ENCODE measurements at regions not wholly inside any gene's neighbourhood (a gene's known extent, or its start where the extent isn't known, plus 50 kb on each side); places are given as distances from the start of the nearest gene placed in this dataset.
"Not testable (repeated sequence)": the region's sequence is repeated elsewhere in the genome, so short reads cannot be mapped to it uniquely, and the experiment has no call there.

DNA sequence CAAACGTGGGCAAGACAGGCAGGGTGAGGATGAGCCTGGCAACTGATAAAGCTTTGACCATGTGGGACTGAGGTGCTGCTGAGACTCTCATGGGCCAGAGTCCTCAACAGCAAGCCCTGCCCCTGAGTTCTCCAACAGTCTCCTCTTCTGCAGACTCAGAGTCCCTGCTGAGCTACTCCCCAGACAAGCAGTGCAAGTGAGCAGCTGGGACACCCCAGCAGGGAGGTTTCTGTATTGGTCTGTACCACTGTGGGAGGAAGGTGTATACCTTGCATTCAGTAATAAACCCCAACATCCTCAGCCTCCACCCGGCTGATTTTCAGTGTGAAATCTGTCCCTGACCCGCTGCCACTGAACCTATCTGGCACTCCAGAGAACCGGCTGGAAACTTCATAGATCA, 542.5 kb downstream of the RPIA start:
- H3K27me3 ChIP-seq (ENCODE audit: control insufficient read depth, insufficient read depth, low read length); H3K9ac ChIP-seq (ENCODE audit: low read depth, low read length); H3K27ac ChIP-seq (ENCODE audit: low read depth, low read length); H3K4me3 ChIP-seq (ENCODE audit: low read depth, low read length); H3K9me3 ChIP-seq (ENCODE audit: control insufficient read depth, insufficient read depth, low read length); H3K36me3 ChIP-seq (ENCODE audit: control insufficient read depth, insufficient read depth, low read length); H3K4me1 ChIP-seq (ENCODE audit: control insufficient read depth, insufficient read depth, low read length): not testable (repeated sequence)

- H3K36me3 ChIP-seq (ENCODE audit: control insufficient read depth, insufficient read depth, low read length); H3K4me1 ChIP-seq (ENCODE audit: control insufficient read depth, insufficient read depth, low read length); H3K9me3 ChIP-seq (ENCODE audit: control insufficient read depth, insufficient read depth, low read length); H3K9ac ChIP-seq (ENCODE audit: low read depth, low read length); H3K27ac ChIP-seq (ENCODE audit: low read depth, low read length); H3K4me3 ChIP-seq (ENCODE audit: low read depth, low read length); H3K27me3 ChIP-seq (ENCODE audit: control insufficient read depth, insufficient read depth, low read length): not testable (repeated sequence)
Observed at GRCh38 chr2:89234818-89235466, 543.5 kb downstream of the RPIA start.

DNA sequence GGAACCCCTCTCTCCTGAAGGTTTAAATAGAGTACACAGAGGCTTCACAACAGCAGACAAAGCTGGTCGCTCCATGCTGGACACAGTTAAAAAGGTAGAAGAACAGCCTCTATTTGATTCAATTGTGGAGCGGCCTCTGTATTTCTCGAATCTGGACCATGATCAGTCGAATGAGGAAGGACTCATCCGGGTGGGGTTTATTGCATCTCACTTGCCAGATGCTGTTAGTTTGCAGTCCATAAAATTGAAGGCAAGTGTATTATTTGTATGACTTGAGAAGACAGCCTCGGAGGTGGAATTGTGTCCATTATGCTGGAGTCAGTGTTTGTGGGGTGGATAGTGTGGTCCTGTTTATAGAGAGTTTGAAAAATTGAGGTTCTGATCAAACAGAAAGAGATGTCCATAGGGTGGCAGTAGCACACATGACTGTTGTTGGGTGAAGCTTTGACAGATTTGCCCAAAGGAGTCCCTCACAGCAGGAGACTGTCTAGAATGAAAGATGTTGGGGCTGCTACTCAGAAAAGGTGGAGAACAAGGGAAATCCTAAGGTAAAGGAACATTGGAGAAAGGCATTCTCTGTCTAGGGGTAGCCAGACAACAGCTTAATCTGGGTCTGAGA, 545.5 kb downstream of the RPIA start:
- not testable (repeated sequence) for H3K9ac ChIP-seq (ENCODE audit: low read depth, low read length); H3K9me3 ChIP-seq (ENCODE audit: control insufficient read depth, insufficient read depth, low read length); H3K4me1 ChIP-seq (ENCODE audit: control insufficient read depth, insufficient read depth, low read length); H3K36me3 ChIP-seq (ENCODE audit: control insufficient read depth, insufficient read depth, low read length); H3K27me3 ChIP-seq (ENCODE audit: control insufficient read depth, insufficient read depth, low read length); H3K4me3 ChIP-seq (ENCODE audit: low read depth, low read length); H3K27ac ChIP-seq (ENCODE audit: low read depth, low read length)

DNA sequence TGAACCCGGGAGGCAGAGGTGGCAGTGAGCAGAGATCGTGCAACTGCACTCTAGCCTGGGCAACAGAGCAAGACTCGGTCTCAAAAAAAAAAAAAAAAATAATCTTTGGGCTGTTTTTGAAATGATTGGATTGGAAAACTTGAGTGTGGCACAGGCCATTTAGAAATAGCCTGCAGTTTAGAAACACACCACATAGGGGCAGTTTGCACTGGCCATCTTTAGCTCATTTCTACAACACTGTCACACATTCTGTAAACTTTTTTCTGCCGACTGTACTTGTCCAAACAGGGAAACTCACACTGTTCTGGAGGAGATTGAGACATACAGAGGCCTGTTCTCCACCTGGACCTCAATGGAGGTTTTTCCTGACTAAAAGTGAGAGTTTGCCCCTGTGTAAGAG, 546.3 kb downstream of the RPIA start:
- H3K4me3 ChIP-seq (ENCODE audit: low read depth, low read length) = not testable (repeated sequence)

GRCh38 chr2:89243114-89243700, 551.7 kb downstream of the RPIA start:
- not testable (repeated sequence) for H3K27me3 ChIP-seq (ENCODE audit: control insufficient read depth, insufficient read depth, low read length); H3K9me3 ChIP-seq (ENCODE audit: control insufficient read depth, insufficient read depth, low read length); H3K9ac ChIP-seq (ENCODE audit: low read depth, low read length); H3K4me3 ChIP-seq (ENCODE audit: low read depth, low read length); H3K36me3 ChIP-seq (ENCODE audit: control insufficient read depth, insufficient read depth, low read length); H3K27ac ChIP-seq (ENCODE audit: low read depth, low read length); H3K4me1 ChIP-seq (ENCODE audit: control insufficient read depth, insufficient read depth, low read length)

More for the DNA sequence above, 546.3 kb downstream of the RPIA start:
- not testable (repeated sequence) for H3K36me3 ChIP-seq (ENCODE audit: control insufficient read depth, insufficient read depth, low read length); H3K4me1 ChIP-seq (ENCODE audit: control insufficient read depth, insufficient read depth, low read length); H3K27me3 ChIP-seq (ENCODE audit: control insufficient read depth, insufficient read depth, low read length); H3K27ac ChIP-seq (ENCODE audit: low read depth, low read length); H3K9me3 ChIP-seq (ENCODE audit: control insufficient read depth, insufficient read depth, low read length); H3K9ac ChIP-seq (ENCODE audit: low read depth, low read length)

DNA sequence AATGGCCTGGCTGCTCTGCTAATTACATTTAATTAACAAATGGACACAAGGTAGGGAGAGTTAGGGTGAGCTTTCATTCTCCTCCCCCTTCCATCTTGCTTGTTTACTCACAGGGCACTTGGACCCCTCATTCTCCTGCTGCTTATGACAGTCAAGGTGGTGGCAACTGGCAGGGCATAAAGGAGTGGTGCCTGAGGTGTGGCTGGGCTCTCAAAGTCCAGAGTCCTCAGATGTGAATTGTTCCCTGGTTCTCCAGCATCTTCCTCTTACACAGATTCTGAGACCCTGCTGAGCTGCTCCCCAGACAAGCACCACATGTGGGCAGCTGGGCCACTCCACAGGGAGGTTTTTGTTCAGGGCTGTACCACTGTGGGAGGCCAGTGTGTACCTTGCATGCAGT, 552.9 kb downstream of the RPIA start:
- H3K27ac ChIP-seq (ENCODE audit: low read depth, low read length); H3K27me3 ChIP-seq (ENCODE audit: control insufficient read depth, insufficient read depth, low read length); H3K4me3 ChIP-seq (ENCODE audit: low read depth, low read length); H3K4me1 ChIP-seq (ENCODE audit: control insufficient read depth, insufficient read depth, low read length); H3K9me3 ChIP-seq (ENCODE audit: control insufficient read depth, insufficient read depth, low read length); H3K36me3 ChIP-seq (ENCODE audit: control insufficient read depth, insufficient read depth, low read length); H3K9ac ChIP-seq (ENCODE audit: low read depth, low read length): not testable (repeated sequence)

DNA sequence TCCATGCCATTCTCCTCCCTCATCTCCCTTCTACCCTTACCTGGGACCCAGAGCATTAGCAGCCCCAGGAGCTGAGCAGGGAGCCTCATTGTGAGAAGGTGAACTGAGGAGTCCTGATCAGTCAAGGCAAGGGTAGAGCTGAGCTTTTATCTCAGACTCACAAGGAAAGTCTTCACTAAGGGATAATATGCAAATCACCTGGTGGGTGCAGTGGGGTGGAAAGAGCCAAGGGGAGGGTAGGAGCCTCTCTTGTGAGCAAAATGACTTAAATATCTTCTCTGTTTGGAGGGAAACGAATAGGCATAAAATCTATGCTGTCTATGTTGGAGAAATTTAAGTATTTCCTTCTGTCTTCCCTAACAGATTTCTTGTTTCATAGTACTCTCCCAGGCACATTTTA, 554.0 kb downstream of the RPIA start:
- not testable (repeated sequence) for H3K9ac ChIP-seq (ENCODE audit: low read depth, low read length); H3K4me1 ChIP-seq (ENCODE audit: control insufficient read depth, insufficient read depth, low read length); H3K36me3 ChIP-seq (ENCODE audit: control insufficient read depth, insufficient read depth, low read length); H3K9me3 ChIP-seq (ENCODE audit: control insufficient read depth, insufficient read depth, low read length); H3K27ac ChIP-seq (ENCODE audit: low read depth, low read length); H3K4me3 ChIP-seq (ENCODE audit: low read depth, low read length); H3K27me3 ChIP-seq (ENCODE audit: control insufficient read depth, insufficient read depth, low read length)

DNA sequence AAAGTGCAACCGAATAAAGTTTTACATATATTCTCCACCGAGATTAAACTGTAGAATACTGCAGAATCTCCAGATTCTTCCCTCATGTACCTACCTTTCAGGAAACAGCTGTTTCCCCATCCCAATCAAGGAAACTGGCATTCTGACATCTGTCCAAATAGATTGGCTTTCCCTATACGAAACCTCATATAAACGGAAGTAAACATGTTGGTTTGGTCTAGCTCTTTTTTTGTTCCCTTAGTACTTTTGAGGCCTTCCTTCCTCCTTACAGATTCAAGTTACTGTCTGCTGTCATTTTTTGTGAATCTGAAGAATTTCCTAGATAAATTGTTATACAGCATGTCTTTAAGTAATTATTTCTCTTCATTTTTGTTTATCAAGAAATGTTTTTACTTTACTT, 554.6 kb downstream of the RPIA start:
- not testable (repeated sequence) for H3K4me3 ChIP-seq (ENCODE audit: low read depth, low read length); H3K9ac ChIP-seq (ENCODE audit: low read depth, low read length); H3K9me3 ChIP-seq (ENCODE audit: control insufficient read depth, insufficient read depth, low read length); H3K27ac ChIP-seq (ENCODE audit: low read depth, low read length); H3K4me1 ChIP-seq (ENCODE audit: control insufficient read depth, insufficient read depth, low read length); H3K27me3 ChIP-seq (ENCODE audit: control insufficient read depth, insufficient read depth, low read length); H3K36me3 ChIP-seq (ENCODE audit: control insufficient read depth, insufficient read depth, low read length)

GRCh38 chr2:89246620-89247019, 555.1 kb downstream of the RPIA start:
- H3K4me1 ChIP-seq (ENCODE audit: control insufficient read depth, insufficient read depth, low read length); H3K4me3 ChIP-seq (ENCODE audit: low read depth, low read length); H3K9me3 ChIP-seq (ENCODE audit: control insufficient read depth, insufficient read depth, low read length); H3K27ac ChIP-seq (ENCODE audit: low read depth, low read length); H3K27me3 ChIP-seq (ENCODE audit: control insufficient read depth, insufficient read depth, low read length); H3K9ac ChIP-seq (ENCODE audit: low read depth, low read length); H3K36me3 ChIP-seq (ENCODE audit: control insufficient read depth, insufficient read depth, low read length): not testable (repeated sequence)

DNA sequence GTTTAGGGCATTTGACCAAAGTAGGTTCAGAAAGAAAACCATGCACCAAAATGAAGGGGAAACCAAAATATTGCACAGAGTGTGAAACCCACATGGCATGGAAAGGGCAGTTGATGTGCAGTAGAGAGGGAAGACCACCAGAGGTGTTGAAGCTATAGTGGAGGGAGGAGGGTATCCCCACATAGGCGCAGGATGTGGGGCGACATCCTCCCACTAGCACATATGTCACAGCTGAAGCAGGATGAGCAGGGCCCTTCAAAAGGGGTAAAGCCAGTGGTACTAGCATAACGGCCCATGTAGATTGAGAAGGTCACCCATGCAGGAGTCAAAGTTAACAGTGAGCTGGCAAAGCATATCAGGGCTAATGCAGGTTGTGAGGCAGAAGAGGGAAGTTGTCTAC, 563.5 kb downstream of the RPIA start:
- H3K4me3 ChIP-seq (ENCODE audit: low read depth, low read length); H3K27me3 ChIP-seq (ENCODE audit: control insufficient read depth, insufficient read depth, low read length); H3K27ac ChIP-seq (ENCODE audit: low read depth, low read length); H3K36me3 ChIP-seq (ENCODE audit: control insufficient read depth, insufficient read depth, low read length); H3K9ac ChIP-seq (ENCODE audit: low read depth, low read length); H3K9me3 ChIP-seq (ENCODE audit: control insufficient read depth, insufficient read depth, low read length); H3K4me1 ChIP-seq (ENCODE audit: control insufficient read depth, insufficient read depth, low read length): not testable (repeated sequence)

GRCh38 chr2:89273443-89273842, 582.0 kb downstream of the RPIA start:
- not testable (repeated sequence) for H3K27ac ChIP-seq (ENCODE audit: low read depth, low read length); H3K27me3 ChIP-seq (ENCODE audit: control insufficient read depth, insufficient read depth, low read length); H3K36me3 ChIP-seq (ENCODE audit: control insufficient read depth, insufficient read depth, low read length); H3K9me3 ChIP-seq (ENCODE audit: control insufficient read depth, insufficient read depth, low read length); H3K9ac ChIP-seq (ENCODE audit: low read depth, low read length); H3K4me3 ChIP-seq (ENCODE audit: low read depth, low read length); H3K4me1 ChIP-seq (ENCODE audit: control insufficient read depth, insufficient read depth, low read length)

Measured in HUES48 (cell line).